Activated T-cell treated with anti-CD3 and anti-CD28 coated beads, Interleukin-2, amount 50 U/mL, for 4 hours (primary cell): ENCODE measurements at regions not wholly inside any gene's neighbourhood (a gene's known extent, or its start where the extent isn't known, plus 50 kb on each side); places are given as distances from the start of the nearest gene placed in this dataset.

Source experiments
- ATAC-seq, 2 donors: fragments of 200-7000 bp; cut with Tn5 transposase; one replicate each; pipeline ENCODE4 v1.10.0; 2021
- DNase-seq: peaks from one replicate; pipeline ENCODE4 v3.0.0-alpha.2; 2020
- H3K27me3 Mint-ChIP-seq: one replicate; pipeline ENCODE4 v1.8.0; 2021; ENCODE audit warnings: low read depth, mixed read lengths
- H3K36me3 Mint-ChIP-seq: one replicate; pipeline ENCODE4 v1.8.0; 2022; ENCODE audit warnings: mixed read lengths; ENCODE audit not compliant: insufficient read depth
- H3K4me1 Mint-ChIP-seq: one replicate; pipeline ENCODE4 v1.8.0; 2021; ENCODE audit warnings: low read depth, mixed read lengths
- H3K4me3 Mint-ChIP-seq: one replicate; pipeline ENCODE4 v1.8.0; 2021; ENCODE audit warnings: mild to moderate bottlenecking, moderate library complexity, mixed read lengths
- H3K9me3 Mint-ChIP-seq: one replicate; pipeline ENCODE4 v1.8.0; 2021; ENCODE audit warnings: mixed read lengths

DNA sequence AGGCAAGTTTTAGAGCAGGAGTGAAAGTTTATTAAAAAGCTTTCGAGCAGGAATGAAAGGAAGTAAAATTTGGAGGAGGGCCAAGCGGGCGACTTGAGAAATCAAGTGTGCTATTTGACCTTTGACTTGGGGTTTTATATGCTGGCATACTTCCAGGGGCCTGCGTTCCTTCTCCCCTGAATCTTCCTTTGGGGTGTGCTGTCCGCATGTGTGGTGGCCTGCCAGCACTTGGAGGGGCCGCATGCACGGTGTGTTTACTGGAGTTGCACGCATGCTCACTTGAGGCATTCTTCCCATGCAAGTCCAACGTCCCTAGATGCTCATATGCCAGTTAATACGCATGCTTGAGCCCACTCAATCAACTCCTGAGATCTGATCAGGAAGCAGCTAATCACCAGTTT is 78.3 kb upstream of the MAP4K4 start:
- H3K27me3 Mint-ChIP-seq, result no peaks in the 10 kb centered on the region
- H3K9me3 Mint-ChIP-seq, result no peaks in the 10 kb centered on the region
- ATAC-seq (no peak), DNase-seq (no peak)
- no peaks in the 10 kb centered on the region for H3K36me3 Mint-ChIP-seq
- peaks cover 27% of the 10 kb centered on the region for H3K4me1 Mint-ChIP-seq
- no peak overlapping the region for H3K4me3 Mint-ChIP-seq

DNA sequence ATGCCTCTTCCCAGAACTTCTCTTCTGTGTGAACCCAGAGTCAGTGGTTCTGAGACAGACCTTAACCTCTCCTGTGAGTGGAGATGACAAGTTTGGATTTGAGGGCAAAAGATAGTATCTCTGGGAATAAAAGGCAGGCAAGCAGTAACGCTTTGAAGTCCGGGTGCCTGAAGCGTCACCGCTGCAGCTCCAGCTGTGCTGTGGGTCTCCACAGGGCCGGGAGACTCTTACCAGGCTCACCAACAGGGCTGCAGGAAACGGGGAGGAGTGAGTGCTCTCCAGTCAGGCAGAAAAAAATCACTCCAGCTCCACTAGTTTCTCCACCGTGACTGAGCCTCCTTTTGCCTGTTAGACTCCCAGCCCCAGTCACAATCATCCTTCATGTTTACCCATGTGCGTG is 79.7 kb upstream of the MAP4K4 start:
- H3K9me3 Mint-ChIP-seq, result no peaks in the 10 kb centered on the region
- H3K36me3 Mint-ChIP-seq, result no peaks in the 10 kb centered on the region
- ATAC-seq, result no peak
- H3K27me3 Mint-ChIP-seq, result no peaks in the 10 kb centered on the region
- no peak for DNase-seq
- peaks cover 15% of the 10 kb centered on the region for H3K4me1 Mint-ChIP-seq
- H3K4me3 Mint-ChIP-seq, result no peak overlapping the region

DNA sequence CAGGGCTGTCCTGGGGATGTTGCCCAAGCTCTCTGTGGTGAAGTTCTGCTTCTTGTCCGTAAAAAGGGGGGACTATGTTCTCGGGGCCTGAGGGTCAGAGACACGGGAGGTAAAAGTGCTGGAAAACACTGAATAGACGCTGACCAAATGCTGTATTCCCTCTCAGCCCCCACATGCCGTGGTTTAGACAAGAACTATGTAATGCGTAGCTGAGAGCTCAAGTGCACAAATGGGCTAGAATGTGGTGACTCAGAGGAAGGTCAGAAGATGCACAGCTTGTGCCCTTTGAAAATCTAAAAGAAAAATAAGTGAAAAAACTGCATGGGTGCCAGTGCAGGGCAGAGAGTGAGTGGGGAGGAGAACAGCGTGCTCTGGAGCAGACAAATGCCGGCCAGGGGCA is 80.3 kb upstream of the MAP4K4 start:
- Mint-ChIP-seq H3K27me3 (no peaks in the 10 kb centered on the region), H3K36me3 (no peaks in the 10 kb centered on the region), H3K4me1 (peaks cover 9% of the 10 kb centered on the region), H3K4me3 (no peak overlapping the region), H3K9me3 (no peaks in the 10 kb centered on the region)
- DNase-seq (no peak), ATAC-seq (no peak)

DNA sequence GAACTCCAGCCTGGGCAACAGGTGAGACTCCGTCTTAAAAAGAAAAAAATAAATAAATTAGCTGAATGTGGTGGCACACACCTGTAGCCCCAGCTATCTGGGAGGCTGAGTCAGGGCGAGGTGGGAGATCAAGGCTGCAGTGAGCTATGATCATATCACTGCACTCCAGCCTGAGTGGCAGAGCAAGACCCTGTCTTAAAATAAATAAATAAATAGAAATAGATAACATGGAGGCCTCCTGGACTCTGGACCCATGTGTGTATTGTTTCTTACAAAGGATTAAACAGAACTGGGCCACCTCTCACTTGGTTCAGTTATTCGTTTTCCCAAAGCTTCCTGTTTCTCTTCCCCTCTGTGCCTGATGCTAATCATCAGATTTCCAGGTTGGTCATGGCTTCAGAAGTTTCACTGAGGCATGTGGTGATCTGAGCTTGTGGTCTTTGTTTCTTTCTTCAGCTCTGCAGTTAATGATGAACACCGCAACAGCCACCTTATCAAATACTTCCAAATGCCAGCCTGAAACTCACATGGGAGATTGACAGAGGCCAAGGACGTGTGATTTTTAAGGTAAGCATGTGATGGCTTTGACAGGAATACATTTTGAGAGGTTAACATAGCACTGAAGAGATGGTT is 83.3 kb upstream of the MAP4K4 start:
- H3K36me3 Mint-ChIP-seq, result no peaks in the 10 kb centered on the region
- H3K4me3 Mint-ChIP-seq, result no peak overlapping the region
- no peaks in the 10 kb centered on the region for H3K4me1 Mint-ChIP-seq
- DNase-seq (no peak), ATAC-seq (no peak)
- no peaks in the 10 kb centered on the region for H3K9me3 Mint-ChIP-seq
- no peaks in the 10 kb centered on the region for H3K27me3 Mint-ChIP-seq

DNA sequence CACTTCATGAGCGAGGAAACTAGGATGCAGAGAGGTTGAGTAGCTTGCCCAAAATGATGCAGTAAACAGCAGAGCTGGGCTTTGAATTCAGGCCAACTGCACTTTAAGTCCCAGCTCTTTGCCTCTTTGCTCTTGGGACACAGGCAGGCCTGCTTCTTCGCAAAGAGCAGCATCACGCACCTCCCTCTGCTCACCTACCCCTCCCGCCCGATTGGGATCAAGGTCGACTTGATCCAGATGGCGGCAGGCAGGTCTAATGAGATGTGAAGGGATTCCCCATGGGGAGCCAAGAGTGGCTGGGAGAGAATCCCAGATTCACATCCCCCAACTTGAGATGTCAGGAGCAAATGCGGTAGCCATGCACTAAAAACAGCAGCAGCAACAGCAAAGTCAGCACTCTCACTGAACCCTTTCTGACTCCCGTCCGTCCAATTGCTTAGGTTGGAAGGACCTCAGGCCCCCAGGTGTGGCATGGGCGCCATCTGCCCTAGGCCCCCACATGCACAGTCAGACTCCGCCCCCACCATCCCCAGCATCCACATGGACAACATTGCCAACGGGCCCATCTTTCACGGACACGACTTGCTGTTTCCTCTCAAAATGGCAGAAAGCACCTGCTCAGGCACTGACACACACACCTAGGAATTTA is 84.3 kb upstream of the MAP4K4 start:
- H3K4me1 Mint-ChIP-seq, result no peaks in the 10 kb centered on the region
- H3K36me3 Mint-ChIP-seq, result no peaks in the 10 kb centered on the region
- ATAC-seq, result no peak
- no peak for DNase-seq
- H3K4me3 Mint-ChIP-seq, result no peak overlapping the region
- H3K27me3 Mint-ChIP-seq, result no peaks in the 10 kb centered on the region
- H3K9me3 Mint-ChIP-seq, result no peaks in the 10 kb centered on the region

DNA sequence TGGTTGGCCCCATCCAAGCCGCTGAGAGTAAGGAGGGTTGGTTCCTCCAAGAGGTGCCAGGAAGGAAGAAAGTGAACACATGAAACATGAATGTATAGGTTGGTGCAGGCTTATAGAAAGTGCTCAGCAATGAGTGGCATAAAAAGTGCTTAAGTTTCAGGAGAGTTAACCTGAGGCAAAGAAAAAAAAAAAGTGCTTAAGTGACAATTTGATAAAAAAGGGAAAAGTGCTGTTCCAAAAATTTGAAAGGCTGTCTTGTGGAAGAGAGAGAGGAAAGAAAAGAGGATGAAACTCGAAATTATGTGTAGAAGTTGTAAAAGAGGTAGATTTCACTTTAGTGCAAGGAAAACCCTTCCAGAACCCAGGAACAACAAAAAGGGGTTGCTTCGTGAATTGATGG is 85.5 kb upstream of the MAP4K4 start:
- Mint-ChIP-seq H3K4me3 (no peak overlapping the region), H3K4me1 (no peaks in the 10 kb centered on the region), H3K9me3 (no peaks in the 10 kb centered on the region), H3K36me3 (no peaks in the 10 kb centered on the region), H3K27me3 (no peaks in the 10 kb centered on the region)
- DNase-seq (no peak), ATAC-seq (no peak)

DNA sequence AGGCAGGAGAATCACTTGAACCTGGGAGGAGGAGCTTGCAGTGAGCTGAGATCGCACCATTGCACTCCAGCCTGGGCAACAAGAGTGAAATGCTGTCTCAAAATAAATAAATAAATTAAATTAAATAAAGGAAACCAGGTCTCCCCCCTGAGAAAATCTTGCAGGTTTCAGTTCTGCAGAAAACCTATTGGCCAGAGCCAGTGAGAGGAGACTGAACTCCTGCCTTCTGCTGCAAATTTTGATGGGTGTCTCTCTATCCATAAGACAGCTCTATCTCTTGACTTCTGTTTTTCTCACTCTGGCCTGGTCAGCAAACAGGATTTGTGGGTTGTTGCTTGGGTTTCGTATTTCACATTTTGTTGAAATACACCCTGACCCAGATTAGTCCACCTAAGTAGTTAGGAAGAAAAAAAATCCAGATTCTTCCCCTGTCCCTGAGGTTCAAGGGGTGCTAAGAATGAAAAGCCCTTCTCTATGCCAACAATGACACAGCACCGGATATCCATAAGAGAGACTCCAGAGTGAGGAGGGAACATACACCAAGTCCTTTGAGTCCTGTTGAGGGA is 86.7 kb upstream of the MAP4K4 start:
- ATAC-seq, result no peak
- H3K36me3 Mint-ChIP-seq, result no peaks in the 10 kb centered on the region
- no peaks in the 10 kb centered on the region for H3K4me1 Mint-ChIP-seq
- H3K27me3 Mint-ChIP-seq, result no peaks in the 10 kb centered on the region
- H3K4me3 Mint-ChIP-seq, result no peak overlapping the region
- H3K9me3 Mint-ChIP-seq, result no peaks in the 10 kb centered on the region
- DNase-seq, result no peak

DNA sequence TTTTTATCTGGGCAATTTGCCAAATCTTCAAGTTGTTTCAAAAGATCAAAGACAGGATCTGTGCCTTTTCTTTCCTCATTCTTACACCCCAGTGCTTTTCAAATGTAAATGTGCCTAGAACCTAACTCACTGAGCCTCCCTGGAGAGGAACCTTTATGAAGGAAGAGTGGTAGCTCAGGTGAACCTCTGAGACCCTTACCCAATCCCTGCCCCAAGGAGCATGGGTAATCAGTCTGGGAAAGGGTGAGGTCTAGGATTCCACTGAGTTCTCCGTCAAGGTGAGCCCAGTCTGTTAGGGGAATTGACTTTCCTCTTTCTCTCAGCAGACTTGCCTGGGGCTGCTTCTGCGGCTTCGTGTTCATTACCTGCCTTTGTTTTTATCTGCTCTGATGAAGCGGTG is 88.1 kb upstream of the MAP4K4 start:
- Mint-ChIP-seq H3K9me3 (peaks cover 3% of the 10 kb centered on the region), H3K4me3 (no peak overlapping the region), H3K36me3 (no peaks in the 10 kb centered on the region), H3K27me3 (no peaks in the 10 kb centered on the region), H3K4me1 (no peaks in the 10 kb centered on the region)
- DNase-seq (no peak), ATAC-seq (no peak)

DNA sequence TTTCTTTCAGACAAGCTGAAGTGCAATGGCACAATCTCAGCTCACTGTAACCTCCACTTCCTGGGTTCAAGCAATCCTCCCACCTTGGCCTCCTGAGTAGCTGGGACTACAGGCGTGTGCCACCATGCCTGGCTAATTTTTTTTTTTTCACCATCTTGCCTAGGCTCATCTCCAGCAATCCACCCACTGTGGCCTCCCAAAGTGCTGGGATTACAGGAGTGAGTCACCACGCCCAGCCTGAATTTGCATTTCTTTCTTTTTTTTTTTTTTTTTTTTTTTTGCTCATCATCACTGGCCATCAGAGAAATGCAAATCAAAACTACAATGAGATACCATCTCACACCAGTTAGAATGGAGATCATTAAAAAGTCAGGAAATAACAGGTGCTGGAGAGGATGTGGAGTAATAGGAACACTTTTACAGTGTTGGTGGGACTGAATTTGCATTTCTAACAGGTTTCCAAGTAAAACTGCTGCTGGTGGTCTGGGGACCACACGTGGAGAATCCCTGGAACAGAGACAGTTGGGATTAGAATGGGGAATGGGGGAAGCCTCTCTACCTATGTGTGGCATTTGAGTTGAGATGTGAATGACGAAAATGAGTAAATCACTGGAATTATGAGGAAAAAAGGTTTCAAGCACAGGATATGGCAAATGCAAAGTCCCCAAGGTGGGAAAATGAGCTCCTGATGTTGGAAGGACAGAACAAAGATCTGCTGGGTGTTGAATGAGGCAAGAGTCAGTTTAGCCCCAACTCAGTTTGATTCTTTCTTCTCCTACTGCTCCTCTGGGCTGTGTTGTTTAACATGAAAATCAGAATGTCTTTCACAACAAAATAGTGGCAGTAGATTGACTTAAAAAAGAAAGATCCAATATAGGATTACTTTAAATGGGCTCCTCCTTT is 88.8 kb upstream of the MAP4K4 start:
- Mint-ChIP-seq H3K27me3 (no peaks in the 10 kb centered on the region), H3K9me3 (peaks cover 3% of the 10 kb centered on the region), H3K36me3 (no peaks in the 10 kb centered on the region), H3K4me1 (no peaks in the 10 kb centered on the region), H3K4me3 (no peak overlapping the region)
- ATAC-seq, result no peak
- DNase-seq, result no peak

DNA sequence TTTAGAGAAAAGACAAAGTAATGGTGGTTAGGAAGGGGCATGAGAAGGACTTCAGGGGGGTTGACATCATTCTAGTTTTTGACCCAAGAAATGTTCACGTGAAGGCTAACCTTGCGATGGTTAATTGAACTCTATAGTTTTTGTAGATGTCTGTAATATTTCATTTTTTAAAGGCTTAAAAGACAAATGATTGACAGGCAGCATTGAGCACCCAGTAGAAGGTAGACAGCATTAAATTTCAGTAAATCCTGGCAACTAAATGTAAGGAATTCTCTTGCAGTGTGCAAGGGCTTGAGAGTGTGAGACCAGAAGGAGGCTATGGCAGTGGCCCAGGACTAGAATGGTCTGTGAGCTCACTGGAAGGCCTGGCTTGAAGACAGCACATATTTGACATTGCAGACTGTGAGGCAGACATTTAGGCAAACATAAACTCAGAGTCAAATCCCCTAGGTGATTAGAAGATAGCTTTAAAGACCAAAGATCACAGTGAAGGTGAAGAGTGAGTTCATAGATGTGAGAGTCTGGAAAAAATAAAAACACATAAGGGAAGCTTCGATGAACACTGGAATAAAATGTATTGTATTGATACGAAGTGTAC is 100.1 kb upstream of the MAP4K4 start:
- Mint-ChIP-seq H3K4me3 (no peak overlapping the region), H3K9me3 (no peaks in the 10 kb centered on the region), H3K27me3 (no peaks in the 10 kb centered on the region), H3K36me3 (no peaks in the 10 kb centered on the region), H3K4me1 (peaks cover 7% of the 10 kb centered on the region)
- DNase-seq (no peak), ATAC-seq (no peak)

DNA sequence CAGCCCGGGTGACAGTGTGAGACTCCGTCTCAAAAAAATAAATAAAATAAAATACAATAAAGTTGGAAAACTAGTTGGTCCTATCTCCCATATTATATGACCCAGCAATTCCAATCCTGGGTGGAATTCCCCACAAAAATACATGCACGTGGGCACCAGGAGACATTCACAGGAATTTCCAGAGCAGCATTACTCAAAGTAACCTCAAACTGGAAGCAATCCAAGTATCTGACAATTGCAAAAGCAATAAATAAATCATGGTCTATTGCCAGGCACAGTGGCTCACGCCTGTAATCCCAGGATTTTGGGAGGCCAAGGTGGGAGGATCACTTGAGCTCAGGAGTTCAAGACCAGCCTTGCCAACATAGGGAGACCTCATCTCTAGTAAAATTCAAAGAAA is 101.2 kb upstream of the MAP4K4 start:
- no peak for ATAC-seq
- Mint-ChIP-seq H3K9me3 (no peaks in the 10 kb centered on the region), H3K4me1 (peaks cover 7% of the 10 kb centered on the region), H3K36me3 (no peaks in the 10 kb centered on the region), H3K27me3 (no peaks in the 10 kb centered on the region), H3K4me3 (no peak overlapping the region)
- no peak for DNase-seq

DNA sequence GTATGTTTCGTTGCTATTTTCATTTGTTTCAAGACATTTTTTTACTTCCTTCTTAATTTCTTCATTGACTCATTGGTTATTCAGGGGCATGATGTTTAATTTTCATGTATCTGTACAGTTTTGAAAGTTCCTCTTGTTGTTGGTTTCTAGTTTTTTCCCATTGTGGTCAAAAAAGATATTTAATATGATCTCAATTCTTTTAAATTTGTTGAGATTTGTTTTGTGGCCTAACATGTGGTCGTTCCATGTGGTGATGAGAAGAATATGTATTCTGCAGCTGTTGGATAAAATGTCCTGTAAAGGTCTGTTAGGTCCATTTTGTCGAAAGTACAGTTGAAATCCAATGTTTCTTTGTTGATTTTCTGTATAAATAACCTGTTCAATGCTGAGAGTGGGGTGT is 110.3 kb upstream of the MAP4K4 start:
- peaks cover 24% of the 10 kb centered on the region for H3K9me3 Mint-ChIP-seq
- peaks cover 6% of the 10 kb centered on the region for H3K36me3 Mint-ChIP-seq
- no peaks in the 10 kb centered on the region for H3K4me1 Mint-ChIP-seq
- no peaks in the 10 kb centered on the region for H3K27me3 Mint-ChIP-seq
- ATAC-seq, result no peak
- DNase-seq, result no peak
- no peak overlapping the region for H3K4me3 Mint-ChIP-seq

DNA sequence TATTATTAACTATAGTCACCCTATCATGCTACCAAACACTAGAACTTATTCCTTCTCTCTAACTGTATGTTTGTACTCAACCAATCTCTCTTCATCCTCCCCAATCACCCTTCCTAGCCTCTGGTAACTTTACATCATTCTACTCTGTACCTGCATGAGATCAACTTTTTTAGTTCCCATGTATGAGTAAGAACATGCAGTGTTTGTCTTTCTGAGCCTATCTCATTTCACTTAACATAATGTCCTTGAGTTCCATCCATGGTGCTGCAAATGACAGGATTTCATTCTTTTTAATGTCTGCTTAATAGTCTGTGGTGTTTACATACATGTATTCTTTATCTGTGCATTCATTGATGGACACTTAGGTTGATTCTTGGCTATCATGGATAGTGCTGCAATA is 108.9 kb upstream of the RFX8 start:
- Mint-ChIP-seq H3K4me3 (no peak overlapping the region), H3K9me3 (peaks cover 19% of the 10 kb centered on the region), H3K4me1 (no peaks in the 10 kb centered on the region), H3K36me3 (peaks cover 3% of the 10 kb centered on the region), H3K27me3 (no peaks in the 10 kb centered on the region)
- no peak for ATAC-seq
- no peak for DNase-seq

DNA sequence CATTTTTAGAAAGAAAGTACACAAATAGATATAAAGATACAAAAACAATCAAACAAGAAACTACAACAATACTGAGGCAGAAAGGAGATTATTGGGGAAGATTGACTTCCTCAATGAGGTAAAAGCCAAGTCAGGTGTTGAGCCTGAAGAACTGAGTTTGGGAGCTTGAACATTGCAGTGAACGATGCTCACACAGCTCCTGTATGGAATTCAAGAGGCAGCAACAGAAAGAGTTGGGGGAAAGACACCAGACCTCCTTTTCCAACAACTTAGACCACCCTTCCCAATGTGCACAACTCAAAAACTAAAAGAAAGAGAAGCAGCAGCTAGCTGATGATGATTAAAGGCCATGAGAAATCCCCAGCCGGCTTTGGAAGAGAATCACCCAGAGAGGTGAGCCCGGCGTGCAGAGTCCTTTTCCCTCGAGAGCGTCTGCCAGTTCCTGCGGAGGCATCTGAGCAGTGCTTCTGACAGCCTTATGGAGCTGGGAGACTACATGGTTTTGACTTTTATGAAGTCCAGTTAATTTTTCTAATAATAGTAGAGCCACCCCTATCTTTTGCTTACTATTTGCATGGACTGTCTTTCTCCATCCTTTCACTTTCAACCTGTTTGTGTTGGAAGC is 106.9 kb upstream of the RFX8 start:
- Mint-ChIP-seq H3K4me1 (peaks cover 11% of the 10 kb centered on the region), H3K4me3 (no peak overlapping the region), H3K27me3 (no peaks in the 10 kb centered on the region), H3K9me3 (peaks cover 16% of the 10 kb centered on the region), H3K36me3 (peaks cover 3% of the 10 kb centered on the region)
- ATAC-seq (no peak), DNase-seq (no peak)
